ENCODE measurements at regions not wholly inside any gene's neighbourhood (a gene's known extent, or its start where the extent isn't known, plus 50 kb on each side); places are given as distances from the start of the nearest gene placed in this dataset.

DNA sequence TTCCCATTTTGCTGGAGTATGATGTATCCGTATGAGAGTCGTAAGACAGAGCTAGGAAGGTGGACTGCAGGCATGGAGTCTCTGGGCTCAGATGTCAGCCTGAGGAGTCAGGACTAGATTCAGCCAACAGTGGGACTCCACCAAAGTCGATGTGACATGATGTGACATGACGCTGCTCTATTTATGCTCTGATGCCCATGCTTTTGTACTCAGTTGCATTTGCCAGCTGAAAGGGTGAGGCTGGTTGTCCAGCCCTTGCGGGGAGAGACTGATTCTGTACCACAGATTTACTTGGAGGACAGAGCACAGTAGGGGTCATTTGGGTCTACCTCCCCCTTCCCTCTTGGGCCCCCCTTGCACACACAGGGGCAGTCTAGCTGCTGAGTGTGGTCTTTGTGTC, 88.5 kb upstream of the ATG10 start:
- TF ChIP-seq GATA2 (IDR thresholded peaks at IDR 0.05; ENCODE audit: low read depth, low read length) = no peak
- TF ChIP-seq GATA3 (IDR thresholded peaks at IDR 0.05; ENCODE audit: low read depth, low read length) = no peak
